ENCODE measurements at regions not wholly inside any gene's neighbourhood (a gene's known extent, or its start where the extent isn't known, plus 50 kb on each side); places are given as distances from the start of the nearest gene placed in this dataset.

DNA sequence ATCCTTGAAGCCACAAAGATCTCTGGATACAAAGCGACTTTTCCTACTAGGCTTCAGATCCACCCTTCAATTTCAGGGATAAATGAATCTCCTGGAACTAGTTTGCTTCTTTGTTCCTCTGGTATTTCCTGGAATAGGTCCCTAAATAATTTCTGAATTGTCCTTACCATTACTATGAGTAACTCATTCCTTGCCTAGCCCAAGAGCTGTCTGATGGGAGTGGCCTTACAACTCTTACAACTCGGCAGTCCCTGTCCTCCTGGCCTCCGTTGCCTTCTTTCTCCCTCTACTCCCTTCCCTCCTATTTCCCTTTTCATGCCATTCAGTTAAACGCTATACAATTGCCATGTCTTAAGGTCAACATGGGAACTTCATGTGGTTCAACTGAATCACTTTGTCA is 98.2 kb upstream of the FHL2 start:
- no peak for TF ChIP-seq ZNF274 (IDR thresholded peaks at IDR 0.05; ENCODE audit: low read depth, low read length)
- TF ChIP-seq SUZ12 (IDR thresholded peaks at IDR 0.05; ENCODE audit: extremely low read depth, insufficient read depth, insufficient read length) = no peak
- TF ChIP-seq YY1 (IDR thresholded peaks at IDR 0.05; ENCODE audit: insufficient read depth, insufficient read length) = no peak

All from NT2/D1 (cell line).